ENCODE measurements at regions not wholly inside any gene's neighbourhood (a gene's known extent, or its start where the extent isn't known, plus 50 kb on each side); places are given as distances from the start of the nearest gene placed in this dataset.

DNA sequence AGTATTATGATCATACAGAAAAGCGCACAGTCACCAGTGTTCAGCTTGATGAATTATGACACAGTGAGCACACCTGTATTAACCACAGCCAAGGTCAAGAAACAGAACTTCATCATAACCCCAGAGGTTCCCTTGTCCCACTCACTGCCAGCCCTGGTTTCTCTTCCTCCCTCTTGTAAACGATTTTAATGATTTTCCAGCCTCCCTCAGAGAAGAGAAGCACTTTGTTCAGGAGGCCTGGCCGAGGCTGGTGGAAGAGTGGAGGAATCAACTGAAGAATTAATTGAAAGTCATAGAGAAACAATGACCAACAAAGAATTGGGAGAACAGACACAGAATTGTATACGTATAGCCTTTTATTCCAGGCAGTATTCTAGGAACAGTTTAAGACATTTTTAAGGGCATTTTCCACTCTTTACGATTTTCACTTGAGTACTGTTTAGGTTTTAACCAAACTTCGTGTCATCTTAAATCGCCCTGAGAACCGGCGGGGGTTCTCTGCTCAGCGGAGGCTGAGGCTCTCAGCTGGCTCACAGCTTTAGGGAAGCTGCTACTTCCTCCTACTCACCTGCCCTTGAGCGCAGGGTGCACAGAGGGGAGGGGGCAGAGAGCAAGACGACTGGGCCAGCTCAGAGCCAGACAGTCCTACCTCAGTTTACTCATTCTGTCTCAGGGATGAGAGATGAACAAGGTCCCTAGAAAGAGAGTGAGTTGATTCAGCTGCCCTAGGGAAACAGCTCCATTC lies 108.6 kb downstream of the AKAP11 start:
- ChIA-PET CTCF (interaction anchor here (0.8 to 0.9 kb wide), 2 partner anchors 15 to 196 kb away, joined by 3 to 4 read pairs; no protein-coding TSS in a partner anchor), POLR2A (no interaction called here)
- Histone ChIP-seq H3K4me1 (ENCODE audit: control insufficient read depth, insufficient read depth, low read length) (no peaks in the 10 kb centered on the region), H3K9me3 (ENCODE audit: control insufficient read depth, insufficient read depth, low read depth, low read length) (no peaks in the 10 kb centered on the region), H3K36me3 (ENCODE audit: control insufficient read depth in 2 of 2, insufficient read depth in 1 of 2, low read length in 2 of 2) (no peaks in the 10 kb centered on the region), H3K4me3 (ENCODE audit: low read depth, low read length) (no peak overlapping the region), H3K27ac (ENCODE audit: extremely low read depth, low read depth, low read length) (no peak overlapping the region)
- TF ChIP-seq ZNF623 (tag by site-specific recombination; IDR thresholded peaks at IDR 0.05) (no peak), ZNF830 (tag by site-specific recombination; IDR thresholded peaks at IDR 0.05; ENCODE audit: low read depth) (no peak), EGR2 (tag by site-specific recombination; IDR thresholded peaks at IDR 0.05; ENCODE audit: low read depth) (no peak), MYNN (tag by site-specific recombination; IDR thresholded peaks at IDR 0.05; ENCODE audit: borderline replicate concordance) (no peak), ZSCAN23 (tag by site-specific recombination; IDR thresholded peaks at IDR 0.05) (no peak), ZBTB8A (tag by site-specific recombination; IDR thresholded peaks at IDR 0.05) (no peak), GLIS1 (tag by site-specific recombination; IDR thresholded peaks at IDR 0.05) (no peak), ZNF146 (tag by site-specific recombination; IDR thresholded peaks at IDR 0.05) (no peak), ZNF175 (tag by site-specific recombination; IDR thresholded peaks at IDR 0.05) (no peak), GLI2 (tag by site-specific recombination; IDR thresholded peaks at IDR 0.05; ENCODE audit: borderline replicate concordance, low read depth) (no peak), ZNF664 (tag by site-specific recombination; IDR thresholded peaks at IDR 0.05) (no peak), ZNF629 (tag by site-specific recombination; IDR thresholded peaks at IDR 0.05) (no peak), ZNF768 (tag by site-specific recombination; IDR thresholded peaks at IDR 0.05) (no peak), ZNF626 (tag by site-specific recombination; IDR thresholded peaks at IDR 0.05) (no peak), ZNF837 (tag by site-specific recombination; IDR thresholded peaks at IDR 0.05) (no peak), ZNF133 (tag by site-specific recombination; IDR thresholded peaks at IDR 0.05) (no peak), ZNF16 (tag by site-specific recombination; IDR thresholded peaks at IDR 0.05; ENCODE audit: low read depth) (no peak)
- TF ChIP-seq, protein P1, sequence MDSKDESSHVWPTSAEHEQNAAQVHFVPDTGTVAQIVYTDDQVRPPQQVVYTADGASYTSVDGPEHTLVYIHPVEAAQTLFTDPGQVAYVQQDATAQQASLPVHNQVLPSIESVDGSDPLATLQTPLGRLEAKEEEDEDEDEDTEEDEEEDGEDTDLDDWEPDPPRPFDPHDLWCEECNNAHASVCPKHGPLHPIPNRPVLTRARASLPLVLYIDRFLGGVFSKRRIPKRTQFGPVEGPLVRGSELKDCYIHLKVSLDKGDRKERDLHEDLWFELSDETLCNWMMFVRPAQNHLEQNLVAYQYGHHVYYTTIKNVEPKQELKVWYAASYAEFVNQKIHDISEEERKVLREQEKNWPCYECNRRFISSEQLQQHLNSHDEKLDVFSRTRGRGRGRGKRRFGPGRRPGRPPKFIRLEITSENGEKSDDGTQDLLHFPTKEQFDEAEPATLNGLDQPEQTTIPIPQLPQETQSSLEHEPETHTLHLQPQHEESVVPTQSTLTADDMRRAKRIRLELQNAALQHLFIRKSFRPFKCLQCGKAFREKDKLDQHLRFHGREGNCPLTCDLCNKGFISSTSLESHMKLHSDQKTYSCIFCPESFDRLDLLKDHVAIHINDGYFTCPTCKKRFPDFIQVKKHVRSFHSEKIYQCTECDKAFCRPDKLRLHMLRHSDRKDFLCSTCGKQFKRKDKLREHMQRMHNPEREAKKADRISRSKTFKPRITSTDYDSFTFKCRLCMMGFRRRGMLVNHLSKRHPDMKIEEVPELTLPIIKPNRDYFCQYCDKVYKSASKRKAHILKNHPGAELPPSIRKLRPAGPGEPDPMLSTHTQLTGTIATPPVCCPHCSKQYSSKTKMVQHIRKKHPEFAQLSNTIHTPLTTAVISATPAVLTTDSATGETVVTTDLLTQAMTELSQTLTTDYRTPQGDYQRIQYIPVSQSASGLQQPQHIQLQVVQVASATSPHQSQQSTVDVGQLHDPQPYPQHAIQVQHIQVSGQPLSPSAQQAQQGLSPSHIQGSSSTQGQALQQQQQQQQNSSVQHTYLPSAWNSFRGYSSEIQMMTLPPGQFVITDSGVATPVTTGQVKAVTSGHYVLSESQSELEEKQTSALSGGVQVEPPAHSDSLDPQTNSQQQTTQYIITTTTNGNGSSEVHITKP (tag by site-specific recombination; IDR thresholded peaks at IDR 0.05): no peak
- TF ChIP-seq, protein P2, sequence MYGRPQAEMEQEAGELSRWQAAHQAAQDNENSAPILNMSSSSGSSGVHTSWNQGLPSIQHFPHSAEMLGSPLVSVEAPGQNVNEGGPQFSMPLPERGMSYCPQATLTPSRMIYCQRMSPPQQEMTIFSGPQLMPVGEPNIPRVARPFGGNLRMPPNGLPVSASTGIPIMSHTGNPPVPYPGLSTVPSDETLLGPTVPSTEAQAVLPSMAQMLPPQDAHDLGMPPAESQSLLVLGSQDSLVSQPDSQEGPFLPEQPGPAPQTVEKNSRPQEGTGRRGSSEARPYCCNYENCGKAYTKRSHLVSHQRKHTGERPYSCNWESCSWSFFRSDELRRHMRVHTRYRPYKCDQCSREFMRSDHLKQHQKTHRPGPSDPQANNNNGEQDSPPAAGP (tag by site-specific recombination; IDR thresholded peaks at IDR 0.05): no peak
- TF ChIP-seq, protein P3, sequence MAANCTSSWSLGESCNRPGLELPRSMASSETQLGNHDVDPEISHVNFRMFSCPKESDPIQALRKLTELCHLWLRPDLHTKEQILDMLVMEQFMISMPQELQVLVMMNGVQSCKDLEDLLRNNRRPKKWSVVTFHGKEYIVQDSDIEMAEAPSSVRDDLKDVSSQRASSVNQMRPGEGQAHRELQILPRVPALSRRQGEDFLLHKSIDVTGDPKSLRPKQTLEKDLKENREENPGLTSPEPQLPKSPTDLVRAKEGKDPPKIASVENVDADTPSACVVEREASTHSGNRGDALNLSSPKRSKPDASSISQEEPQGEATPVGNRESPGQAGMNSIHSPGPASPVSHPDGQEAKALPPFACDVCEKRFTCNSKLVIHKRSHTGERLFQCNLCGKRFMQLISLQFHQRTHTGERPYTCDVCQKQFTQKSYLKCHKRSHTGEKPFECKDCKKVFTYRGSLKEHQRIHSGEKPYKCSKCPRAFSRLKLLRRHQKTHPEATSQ (tag by site-specific recombination; IDR thresholded peaks at IDR 0.05): no peak

DNA sequence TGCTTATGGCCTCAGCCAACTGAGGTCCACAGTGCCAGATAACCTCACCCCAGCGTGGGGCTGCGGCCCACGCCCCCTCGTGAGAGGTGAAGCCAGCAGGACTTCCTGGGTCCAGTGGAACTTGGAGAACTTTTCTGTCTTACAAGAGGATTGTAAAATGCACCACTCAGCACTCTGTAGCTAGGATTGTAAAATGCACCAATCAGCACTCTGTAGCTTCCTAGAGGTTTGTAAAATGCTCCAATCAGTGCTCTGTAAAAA lies 109.1 kb downstream of the AKAP11 start:
- Histone ChIP-seq H3K4me3 (ENCODE audit: low read depth, low read length) (no peak overlapping the region), H3K36me3 (ENCODE audit: control insufficient read depth in 2 of 2, insufficient read depth in 1 of 2, low read length in 2 of 2) (no peaks in the 10 kb centered on the region), H3K4me1 (ENCODE audit: control insufficient read depth, insufficient read depth, low read length) (no peaks in the 10 kb centered on the region), H3K9me3 (ENCODE audit: control insufficient read depth, insufficient read depth, low read depth, low read length) (no peaks in the 10 kb centered on the region), H3K27ac (ENCODE audit: extremely low read depth, low read depth, low read length) (no peak overlapping the region)
- CTCF ChIA-PET: interaction anchor here (0.9 kb wide), 1 partner anchor 14 kb away, joined by 4 read pairs; no protein-coding TSS in a partner anchor
- POLR2A ChIA-PET: no interaction called here
- TF ChIP-seq ZFP37 (tag by site-specific recombination; IDR thresholded peaks at IDR 0.05) (no peak), ZNF112 (tag by site-specific recombination; IDR thresholded peaks at IDR 0.05) (no peak), ZNF274 (IDR thresholded peaks at IDR 0.05; ENCODE audit: low read length) (no peak), ZNF274 (tag by site-specific recombination; IDR thresholded peaks at IDR 0.05; ENCODE audit: borderline replicate concordance) (no peak), ZNF350 (tag by site-specific recombination; IDR thresholded peaks at IDR 0.05) (no peak), ZNF132 (tag by site-specific recombination; IDR thresholded peaks at IDR 0.05; ENCODE audit: borderline replicate concordance) (no peak), ZNF561 (tag by site-specific recombination; IDR thresholded peaks at IDR 0.05; ENCODE audit: borderline replicate concordance) (no peak), ZNF791 (tag by site-specific recombination; IDR thresholded peaks at IDR 0.05) (no peak), ZNF521 (tag by site-specific recombination; IDR thresholded peaks at IDR 0.05) (no peak)
- TF ChIP-seq, protein P4, sequence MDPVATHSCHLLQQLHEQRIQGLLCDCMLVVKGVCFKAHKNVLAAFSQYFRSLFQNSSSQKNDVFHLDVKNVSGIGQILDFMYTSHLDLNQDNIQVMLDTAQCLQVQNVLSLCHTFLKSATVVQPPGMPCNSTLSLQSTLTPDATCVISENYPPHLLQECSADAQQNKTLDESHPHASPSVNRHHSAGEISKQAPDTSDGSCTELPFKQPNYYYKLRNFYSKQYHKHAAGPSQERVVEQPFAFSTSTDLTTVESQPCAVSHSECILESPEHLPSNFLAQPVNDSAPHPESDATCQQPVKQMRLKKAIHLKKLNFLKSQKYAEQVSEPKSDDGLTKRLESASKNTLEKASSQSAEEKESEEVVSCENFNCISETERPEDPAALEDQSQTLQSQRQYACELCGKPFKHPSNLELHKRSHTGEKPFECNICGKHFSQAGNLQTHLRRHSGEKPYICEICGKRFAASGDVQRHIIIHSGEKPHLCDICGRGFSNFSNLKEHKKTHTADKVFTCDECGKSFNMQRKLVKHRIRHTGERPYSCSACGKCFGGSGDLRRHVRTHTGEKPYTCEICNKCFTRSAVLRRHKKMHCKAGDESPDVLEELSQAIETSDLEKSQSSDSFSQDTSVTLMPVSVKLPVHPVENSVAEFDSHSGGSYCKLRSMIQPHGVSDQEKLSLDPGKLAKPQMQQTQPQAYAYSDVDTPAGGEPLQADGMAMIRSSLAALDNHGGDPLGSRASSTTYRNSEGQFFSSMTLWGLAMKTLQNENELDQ (tag by site-specific recombination; IDR thresholded peaks at IDR 0.05; ENCODE audit: low read depth): no peak

Measured in HEK293 (cell line).